HG02763 (cell line): ENCODE measurements at regions not wholly inside any gene's neighbourhood (a gene's known extent, or its start where the extent isn't known, plus 50 kb on each side); places are given as distances from the start of the nearest gene placed in this dataset.
"Not testable (repeated sequence)": the region's sequence is repeated elsewhere in the genome, so short reads cannot be mapped to it uniquely, and the experiment has no call there.

Source experiments
- ATAC-seq: cut with Tn5 transposase; IDR thresholded peaks from one replicate; pipeline ENCODE4 v1.9.1; 2021; ENCODE audit warnings: mild to moderate bottlenecking, moderate library complexity; ENCODE audit not compliant: unreplicated experiment

GRCh38 chr10:21034770-21035169, 137.7 kb upstream of the NEBL start:
- ATAC-seq = not testable (repeated sequence)

- ATAC-seq = no peak
Observed at GRCh38 chr10:21034241-21034640, 137.1 kb upstream of the NEBL start.

GRCh38 chr10:21032587-21033319, 135.6 kb upstream of the NEBL start:
- no peak for ATAC-seq

GRCh38 chr10:21031232-21031795, 134.2 kb upstream of the NEBL start:
- ATAC-seq = no peak

GRCh38 chr10:21030091-21030490, 133.0 kb upstream of the NEBL start:
- no peak for ATAC-seq

- no peak for ATAC-seq
Observed at GRCh38 chr10:21022821-21023220, 125.7 kb upstream of the NEBL start.

- ATAC-seq = no peak
Observed at GRCh38 chr10:21021843-21022594, 124.9 kb upstream of the NEBL start.

GRCh38 chr10:21021231-21021630, 124.1 kb upstream of the NEBL start:
- ATAC-seq = no peak

- ATAC-seq = peak; percentile 76
Observed at GRCh38 chr10:21020545-21020944, 123.4 kb upstream of the NEBL start.

GRCh38 chr10:21019436-21019835, 122.3 kb upstream of the NEBL start:
- no peak for ATAC-seq

- ATAC-seq = peak; percentile 42
Observed at GRCh38 chr10:21015851-21016250, 118.7 kb upstream of the NEBL start.

- ATAC-seq = no peak
Observed at GRCh38 chr10:21014141-21014540, 117.0 kb upstream of the NEBL start.

GRCh38 chr10:21011433-21012018, 114.4 kb upstream of the NEBL start:
- ATAC-seq = no peak

- ATAC-seq = no peak
Observed at GRCh38 chr10:21010615-21011014, 113.5 kb upstream of the NEBL start.

- no peak for ATAC-seq
Observed at GRCh38 chr10:21003240-21003822, 106.2 kb upstream of the NEBL start.

GRCh38 chr10:21002091-21002878, 105.2 kb upstream of the NEBL start:
- ATAC-seq = no peak

- ATAC-seq = no peak
Observed at GRCh38 chr10:20999699-21000098, 102.6 kb upstream of the NEBL start.

- ATAC-seq = no peak
Observed at GRCh38 chr10:20998036-20998435, 100.9 kb upstream of the NEBL start.

- no peak for ATAC-seq
Observed at GRCh38 chr10:20995123-20995987, 98.2 kb upstream of the NEBL start.
